ENCODE measurements at regions not wholly inside any gene's neighbourhood (a gene's known extent, or its start where the extent isn't known, plus 50 kb on each side); places are given as distances from the start of the nearest gene placed in this dataset.

DNA sequence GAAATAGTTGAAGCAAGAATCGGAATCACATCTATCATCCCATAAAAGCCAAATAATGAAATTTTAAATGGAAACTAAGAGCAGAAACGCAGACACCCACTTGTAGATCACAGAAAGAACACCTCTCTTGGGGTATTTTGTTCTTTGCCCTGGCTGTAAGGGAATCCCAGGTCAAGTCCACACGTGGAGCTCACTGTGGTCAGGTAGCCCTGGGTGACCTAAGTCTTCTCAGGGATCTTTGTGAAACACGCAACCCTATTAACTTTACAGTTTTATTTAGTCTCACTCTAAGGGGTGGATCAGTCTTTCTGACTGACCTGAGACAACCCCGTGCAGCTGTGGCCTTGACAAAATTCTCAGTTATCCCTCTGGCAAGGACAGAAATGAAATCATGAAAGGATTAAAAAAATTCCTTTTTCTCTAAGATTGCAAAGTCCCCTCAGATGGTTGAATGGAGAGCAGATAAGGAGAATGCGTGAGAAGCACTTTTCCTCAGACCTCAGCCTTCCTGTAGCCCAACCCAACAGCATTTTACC is 111.6 kb downstream of the NREP start:
- Histone ChIP-seq H3K27me3 (ENCODE audit: insufficient read depth, insufficient read length) (no peaks in the 10 kb centered on the region), H3K4me3 (ENCODE audit: insufficient read length, low read depth) (no peak overlapping the region), H3K9ac (ENCODE audit: insufficient read length, low read depth) (no peak overlapping the region), H3K36me3 (ENCODE audit: insufficient read depth, insufficient read length, low read length) (no peaks in the 10 kb centered on the region), H3K4me1 (ENCODE audit: insufficient read depth, insufficient read length) (no peaks in the 10 kb centered on the region), H3K9me3 (ENCODE audit: insufficient read depth, low read length) (peaks cover under 1% of the 10 kb centered on the region; the same call in 1 of the 2 replicates)
- TF ChIP-seq ZNF274 (IDR thresholded peaks at IDR 0.05; ENCODE audit: low read depth, low read length), result no peak
- TF ChIP-seq SUZ12 (IDR thresholded peaks at IDR 0.05; ENCODE audit: extremely low read depth, insufficient read depth, insufficient read length), result no peak
- no peak for TF ChIP-seq YY1 (IDR thresholded peaks at IDR 0.05; ENCODE audit: insufficient read depth, insufficient read length)
- no peak for DNase-seq (ENCODE audit: low read depth, low spot score)

GRCh38 chr5:111643499-111643898 is 113.5 kb downstream of the NREP start:
- Histone ChIP-seq H3K9me3 (ENCODE audit: insufficient read depth, low read length) (peaks cover 17% of the 10 kb centered on the region), H3K27me3 (ENCODE audit: insufficient read depth, insufficient read length) (no peaks in the 10 kb centered on the region), H3K4me1 (ENCODE audit: insufficient read depth, insufficient read length) (no peaks in the 10 kb centered on the region), H3K36me3 (ENCODE audit: insufficient read depth, insufficient read length, low read length) (no peaks in the 10 kb centered on the region), H3K9ac (ENCODE audit: insufficient read length, low read depth) (no peak overlapping the region), H3K4me3 (ENCODE audit: insufficient read length, low read depth) (no peak overlapping the region)
- no peak for TF ChIP-seq SUZ12 (IDR thresholded peaks at IDR 0.05; ENCODE audit: extremely low read depth, insufficient read depth, insufficient read length)
- no peak for DNase-seq (ENCODE audit: low read depth, low spot score)

- no peak for DNase-seq (ENCODE audit: low read depth, low spot score)
- TF ChIP-seq SUZ12 (IDR thresholded peaks at IDR 0.05; ENCODE audit: extremely low read depth, insufficient read depth, insufficient read length) (no peak), ZNF274 (IDR thresholded peaks at IDR 0.05; ENCODE audit: low read depth, low read length) (no peak), YY1 (IDR thresholded peaks at IDR 0.05; ENCODE audit: insufficient read depth, insufficient read length) (no peak)
- Histone ChIP-seq H3K9me3 (ENCODE audit: insufficient read depth, low read length) (peaks cover 25% of the 10 kb centered on the region), H3K27me3 (ENCODE audit: insufficient read depth, insufficient read length) (no peaks in the 10 kb centered on the region), H3K9ac (ENCODE audit: insufficient read length, low read depth) (no peak overlapping the region), H3K4me3 (ENCODE audit: insufficient read length, low read depth) (no peak overlapping the region), H3K36me3 (ENCODE audit: insufficient read depth, insufficient read length, low read length) (no peaks in the 10 kb centered on the region), H3K4me1 (ENCODE audit: insufficient read depth, insufficient read length) (no peaks in the 10 kb centered on the region)
These were observed 115.3 kb downstream of the NREP start for GRCh38 chr5:111641533-111642233.

- no peak for DNase-seq (ENCODE audit: low read depth, low spot score)
- TF ChIP-seq SUZ12 (IDR thresholded peaks at IDR 0.05; ENCODE audit: extremely low read depth, insufficient read depth, insufficient read length) (no peak), ZNF274 (IDR thresholded peaks at IDR 0.05; ENCODE audit: low read depth, low read length) (no peak), YY1 (IDR thresholded peaks at IDR 0.05; ENCODE audit: insufficient read depth, insufficient read length) (no peak)
- Histone ChIP-seq H3K36me3 (ENCODE audit: insufficient read depth, insufficient read length, low read length) (no peaks in the 10 kb centered on the region), H3K27me3 (ENCODE audit: insufficient read depth, insufficient read length) (no peaks in the 10 kb centered on the region), H3K4me1 (ENCODE audit: insufficient read depth, insufficient read length) (no peaks in the 10 kb centered on the region), H3K4me3 (ENCODE audit: insufficient read length, low read depth) (no peak overlapping the region), H3K9me3 (ENCODE audit: insufficient read depth, low read length) (peaks cover 25% of the 10 kb centered on the region), H3K9ac (ENCODE audit: insufficient read length, low read depth) (no peak overlapping the region)
These were observed 117.1 kb downstream of the NREP start for GRCh38 chr5:111639912-111640311.

GRCh38 chr5:111636736-111637135 is 120.3 kb downstream of the NREP start:
- Histone ChIP-seq H3K9me3 (ENCODE audit: insufficient read depth, low read length) (peaks cover 25% of the 10 kb centered on the region), H3K4me1 (ENCODE audit: insufficient read depth, insufficient read length) (no peaks in the 10 kb centered on the region), H3K9ac (ENCODE audit: insufficient read length, low read depth) (no peak overlapping the region), H3K4me3 (ENCODE audit: insufficient read length, low read depth) (no peak overlapping the region), H3K27me3 (ENCODE audit: insufficient read depth, insufficient read length) (no peaks in the 10 kb centered on the region), H3K36me3 (ENCODE audit: insufficient read depth, insufficient read length, low read length) (no peaks in the 10 kb centered on the region)
- TF ChIP-seq SUZ12 (IDR thresholded peaks at IDR 0.05; ENCODE audit: extremely low read depth, insufficient read depth, insufficient read length), result no peak
- no peak for DNase-seq (ENCODE audit: low read depth, low spot score)

GRCh38 chr5:111635916-111636570 is 121.0 kb downstream of the NREP start:
- Histone ChIP-seq H3K9ac (ENCODE audit: insufficient read length, low read depth) (no peak overlapping the region), H3K4me3 (ENCODE audit: insufficient read length, low read depth) (no peak overlapping the region), H3K27me3 (ENCODE audit: insufficient read depth, insufficient read length) (no peaks in the 10 kb centered on the region), H3K36me3 (ENCODE audit: insufficient read depth, insufficient read length, low read length) (no peaks in the 10 kb centered on the region), H3K4me1 (ENCODE audit: insufficient read depth, insufficient read length) (no peaks in the 10 kb centered on the region), H3K9me3 (ENCODE audit: insufficient read depth, low read length) (peaks cover 25% of the 10 kb centered on the region)
- TF ChIP-seq YY1 (IDR thresholded peaks at IDR 0.05; ENCODE audit: insufficient read depth, insufficient read length), result no peak
- TF ChIP-seq SUZ12 (IDR thresholded peaks at IDR 0.05; ENCODE audit: extremely low read depth, insufficient read depth, insufficient read length), result no peak
- TF ChIP-seq ZNF274 (IDR thresholded peaks at IDR 0.05; ENCODE audit: low read depth, low read length), result no peak
- DNase-seq (ENCODE audit: low read depth, low spot score), result no peak

GRCh38 chr5:111635151-111635902 is 121.7 kb downstream of the NREP start:
- DNase-seq (ENCODE audit: low read depth, low spot score), result no peak

More at GRCh38 chr5:111635151-111635902, 121.7 kb downstream of the NREP start:
- no peaks in the 10 kb centered on the region for H3K4me1 ChIP-seq (ENCODE audit: insufficient read depth, insufficient read length)
- peaks cover 25% of the 10 kb centered on the region for H3K9me3 ChIP-seq (ENCODE audit: insufficient read depth, low read length)
- no peaks in the 10 kb centered on the region for H3K36me3 ChIP-seq (ENCODE audit: insufficient read depth, insufficient read length, low read length)
- TF ChIP-seq SUZ12 (IDR thresholded peaks at IDR 0.05; ENCODE audit: extremely low read depth, insufficient read depth, insufficient read length), result no peak
- TF ChIP-seq YY1 (IDR thresholded peaks at IDR 0.05; ENCODE audit: insufficient read depth, insufficient read length), result no peak
- no peak for TF ChIP-seq ZNF274 (IDR thresholded peaks at IDR 0.05; ENCODE audit: low read depth, low read length)
- H3K4me3 ChIP-seq (ENCODE audit: insufficient read length, low read depth), result no peak overlapping the region
- H3K27me3 ChIP-seq (ENCODE audit: insufficient read depth, insufficient read length), result no peaks in the 10 kb centered on the region
- no peak overlapping the region for H3K9ac ChIP-seq (ENCODE audit: insufficient read length, low read depth)

Data from NT2/D1 (cell line).